Stimulated activated CD4-positive, alpha-beta T cell treated with anti-CD3 and anti-CD28 coated beads, Interleukin-12 subunit alpha, Interleukin-12 subunit beta, amount 100 ng/mL, for 24 hours (primary cell): ENCODE measurements at regions not wholly inside any gene's neighbourhood (a gene's known extent, or its start where the extent isn't known, plus 50 kb on each side); places are given as distances from the start of the nearest gene placed in this dataset.
"Not testable (repeated sequence)": the region's sequence is repeated elsewhere in the genome, so short reads cannot be mapped to it uniquely, and the experiment has no call there.

Experiments
- DNase-seq, 2 experiments: peaks; one replicate each; pipeline ENCODE4 v3.0.0-alpha.2; 2020; ENCODE audit warnings: low read depth in 2 of 2

- DNase-seq: no peak
These were observed 141.5 kb downstream of the GABRG2 start for GRCh38 chr5:162209005-162209605.

GRCh38 chr5:162214551-162214950 is 147.0 kb downstream of the GABRG2 start:
- no peak for DNase-seq

- DNase-seq: no peak
These were observed 149.5 kb downstream of the GABRG2 start for GRCh38 chr5:162217037-162217436.

GRCh38 chr5:162221910-162222309 is 154.3 kb downstream of the GABRG2 start:
- DNase-seq: no peak

GRCh38 chr5:162227075-162227474 is 159.5 kb downstream of the GABRG2 start:
- no peak for DNase-seq

GRCh38 chr5:162230348-162230747 is 162.8 kb downstream of the GABRG2 start:
- DNase-seq: no peak

GRCh38 chr5:162231522-162231921 is 163.9 kb downstream of the GABRG2 start:
- DNase-seq: no peak

GRCh38 chr5:162240734-162241133 is 173.2 kb downstream of the GABRG2 start:
- no peak for DNase-seq

GRCh38 chr5:162242416-162242815 is 174.8 kb downstream of the GABRG2 start:
- no peak for DNase-seq

GRCh38 chr5:162243651-162244050 is 176.1 kb downstream of the GABRG2 start:
- DNase-seq: no peak

- no peak for DNase-seq
These were observed 180.6 kb downstream of the GABRG2 start for GRCh38 chr5:162248107-162248713.

GRCh38 chr5:162256711-162257110 is 189.1 kb downstream of the GABRG2 start:
- DNase-seq: no peak

- no peak for DNase-seq
These were observed 201.3 kb downstream of the GABRG2 start for GRCh38 chr5:162268694-162269481.

GRCh38 chr5:162272417-162272816 is 204.8 kb downstream of the GABRG2 start:
- no peak for DNase-seq

GRCh38 chr5:162274679-162275078 is 207.1 kb downstream of the GABRG2 start:
- DNase-seq: no peak

- not testable (repeated sequence) for DNase-seq
These were observed 207.8 kb downstream of the GABRG2 start for GRCh38 chr5:162275387-162275786.

- no peak for DNase-seq
These were observed 214.6 kb downstream of the GABRG2 start for GRCh38 chr5:162282191-162282590.

GRCh38 chr5:162283609-162284008 is 216.0 kb downstream of the GABRG2 start:
- DNase-seq: no peak

GRCh38 chr5:162288647-162289296 is 221.2 kb downstream of the GABRG2 start:
- no peak for DNase-seq

- no peak for DNase-seq
These were observed 221.9 kb downstream of the GABRG2 start for GRCh38 chr5:162289489-162289888.

GRCh38 chr5:162299793-162300192 is 232.2 kb downstream of the GABRG2 start:
- DNase-seq: no peak

GRCh38 chr5:162301356-162301755 is 233.8 kb downstream of the GABRG2 start:
- no peak for DNase-seq

- no peak for DNase-seq
These were observed 255.9 kb downstream of the GABRG2 start for GRCh38 chr5:162323466-162323865.
